ENCODE measurements at regions not wholly inside any gene's neighbourhood (a gene's known extent, or its start where the extent isn't known, plus 50 kb on each side); places are given as distances from the start of the nearest gene placed in this dataset.

GRCh38 chr13:84362777-84363176 is 480.5 kb upstream of the SLITRK1 start:
- DNase-seq, result no peak
- Histone ChIP-seq H3K4me1 (no peaks in the 10 kb centered on the region), H3K4me3 (no peak overlapping the region), H3K9me3 (no peaks in the 10 kb centered on the region), H3K27ac (no peak overlapping the region), H3K27me3 (no peaks in the 10 kb centered on the region), H3K36me3 (no peaks in the 10 kb centered on the region)
- no peak for TF ChIP-seq POLR2A (IDR thresholded peaks at IDR 0.05)
- no peak for TF ChIP-seq CTCF (IDR thresholded peaks at IDR 0.05)
- intact Hi-C loops (cut with DNase I), result no loop called here
- WGBS, 2 donors, result 60 to 61% methylated on average over 3 of the region's 3 CpGs

- Histone ChIP-seq H3K4me1 (no peaks in the 10 kb centered on the region), H3K36me3 (no peaks in the 10 kb centered on the region), H3K4me3 (no peak overlapping the region), H3K27ac (peak overlapping the region in 2 of 4 donors; percentile 19 to 63), H3K9me3 (no peaks in the 10 kb centered on the region), H3K27me3 (no peaks in the 10 kb centered on the region)
- DNase-seq, result no peak
- 79 to 83% methylated on average over 4 of the region's 4 CpGs for WGBS, 2 donors
- intact Hi-C loops (cut with DNase I), result no loop called here
- TF ChIP-seq CTCF (IDR thresholded peaks at IDR 0.05) (no peak), POLR2A (IDR thresholded peaks at IDR 0.05) (no peak)
These were observed 478.5 kb upstream of the SLITRK1 start for GRCh38 chr13:84360822-84361221.

GRCh38 chr13:84358601-84359000 is 476.3 kb upstream of the SLITRK1 start:
- no peaks in the 10 kb centered on the region for H3K36me3 ChIP-seq
- H3K9me3 ChIP-seq, result no peaks in the 10 kb centered on the region
- TF ChIP-seq CTCF (IDR thresholded peaks at IDR 0.05) (no peak), POLR2A (IDR thresholded peaks at IDR 0.05) (no peak)
- no peak overlapping the region for H3K27ac ChIP-seq
- 83 to 90% methylated on average over 4 of the region's 4 CpGs for WGBS, 2 donors
- H3K4me1 ChIP-seq, result no peaks in the 10 kb centered on the region
- intact Hi-C loops (cut with DNase I), result no loop called here
- no peak overlapping the region for H3K4me3 ChIP-seq
- H3K27me3 ChIP-seq, result no peaks in the 10 kb centered on the region
- DNase-seq, result no peak

GRCh38 chr13:84352946-84353345 is 470.7 kb upstream of the SLITRK1 start:
- Histone ChIP-seq H3K4me3 (no peak overlapping the region), H3K36me3 (no peaks in the 10 kb centered on the region), H3K9me3 (no peaks in the 10 kb centered on the region), H3K4me1 (no peaks in the 10 kb centered on the region), H3K27me3 (no peaks in the 10 kb centered on the region), H3K27ac (no peak overlapping the region)
- DNase-seq, result no peak
- intact Hi-C loops (cut with DNase I), result no loop called here
- no peak for TF ChIP-seq POLR2A (IDR thresholded peaks at IDR 0.05)
- no peak for TF ChIP-seq CTCF (IDR thresholded peaks at IDR 0.05)

- Histone ChIP-seq H3K4me3 (no peak overlapping the region), H3K9me3 (no peaks in the 10 kb centered on the region), H3K27me3 (no peaks in the 10 kb centered on the region), H3K36me3 (no peaks in the 10 kb centered on the region), H3K4me1 (no peaks in the 10 kb centered on the region), H3K27ac (no peak overlapping the region)
- no peak for DNase-seq
- intact Hi-C loops (cut with DNase I), result no loop called here
- TF ChIP-seq POLR2A (IDR thresholded peaks at IDR 0.05) (no peak), CTCF (IDR thresholded peaks at IDR 0.05) (no peak)
These were observed 457.2 kb upstream of the SLITRK1 start for GRCh38 chr13:84339456-84339855.

Data from esophagus squamous epithelium (tissue), 5 donors.